IgD-negative memory B cell (primary cell): ENCODE measurements at regions not wholly inside any gene's neighbourhood (a gene's known extent, or its start where the extent isn't known, plus 50 kb on each side); places are given as distances from the start of the nearest gene placed in this dataset.
"Not testable (repeated sequence)": the region's sequence is repeated elsewhere in the genome, so short reads cannot be mapped to it uniquely, and the experiment has no call there.

ENCODE experiments used
- H3K27ac Mint-ChIP-seq, 3 donors: one replicate each; pipeline ENCODE4 v1.8.0; 2020 to 2022; ENCODE audit warnings: mild to moderate bottlenecking in 3 of 3, mixed read lengths in 3 of 3, moderate library complexity in 1 of 3
- H3K27me3 Mint-ChIP-seq: one replicate; pipeline ENCODE4 v1.8.0; 2021; ENCODE audit warnings: mixed read lengths
- H3K36me3 Mint-ChIP-seq: one replicate; pipeline ENCODE4 v1.8.0; 2020; ENCODE audit warnings: mild to moderate bottlenecking, mixed read lengths
- H3K4me1 Mint-ChIP-seq, 3 donors: one replicate each; pipeline ENCODE4 v1.8.0; 2020 to 2022; ENCODE audit warnings: mixed read lengths in 3 of 3, mild to moderate bottlenecking in 1 of 3
- H3K4me3 Mint-ChIP-seq, 4 donors: one replicate each; pipeline ENCODE4 v1.8.0; 2020 to 2022; ENCODE audit warnings: mild to moderate bottlenecking in 4 of 4, mixed read lengths in 4 of 4, moderate library complexity in 3 of 4
- H3K9me3 Mint-ChIP-seq, 3 donors: one replicate each; pipeline ENCODE4 v1.8.0; 2020 to 2021; ENCODE audit warnings: mixed read lengths in 3 of 3, mild to moderate bottlenecking in 1 of 3

GRCh38 chr1:29686012-29686930 is 449.9 kb downstream of the PTPRU start:
- H3K27ac Mint-ChIP-seq, result no peak overlapping the region
- peaks cover 17% of the 10 kb centered on the region for H3K27me3 Mint-ChIP-seq

GRCh38 chr1:29685387-29685786 is 449.1 kb downstream of the PTPRU start:
- peaks cover 17% of the 10 kb centered on the region for H3K27me3 Mint-ChIP-seq
- peak overlapping the region in 1 of 4 donors; percentile 76 for H3K4me3 Mint-ChIP-seq
- H3K4me1 Mint-ChIP-seq, result peaks cover 0 to 2% (median 1%) of the 10 kb centered on the region in 3 donors

More at GRCh38 chr1:29686012-29686930, 449.9 kb downstream of the PTPRU start:
- Mint-ChIP-seq H3K36me3 (peaks cover 1% of the 10 kb centered on the region), H3K4me3 (no peak overlapping the region), H3K4me1 (peaks cover 0 to 3% (median 2%) of the 10 kb centered on the region in 3 donors), H3K9me3 (no peaks in the 10 kb centered on the region)

DNA sequence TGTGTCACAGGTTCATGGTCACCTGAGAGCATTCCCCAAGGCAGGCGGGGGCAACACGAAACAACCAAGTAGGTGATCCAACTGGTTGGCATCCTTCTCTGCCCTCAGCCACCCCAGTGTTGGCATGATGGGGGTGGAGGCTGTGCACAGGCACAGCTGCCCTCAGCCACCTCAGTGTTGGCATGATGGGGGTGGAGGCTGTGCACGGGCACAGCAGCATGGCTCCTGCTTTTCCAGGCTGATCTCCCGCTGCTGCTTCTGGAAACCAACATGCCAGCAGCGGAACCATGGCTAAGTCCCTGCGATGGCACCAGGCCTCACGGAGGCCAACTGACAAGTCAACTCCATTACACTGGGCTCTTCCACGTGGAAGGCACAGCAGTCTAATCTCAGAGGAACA is 447.8 kb downstream of the PTPRU start:
- Mint-ChIP-seq H3K9me3 (no peaks in the 10 kb centered on the region), H3K4me1 (peaks cover 0 to 2% (median 1%) of the 10 kb centered on the region in 3 donors), H3K4me3 (no peak overlapping the region), H3K36me3 (no peaks in the 10 kb centered on the region), H3K27ac (no peak overlapping the region), H3K27me3 (peaks cover 15% of the 10 kb centered on the region)

More at GRCh38 chr1:29685387-29685786, 449.1 kb downstream of the PTPRU start:
- Mint-ChIP-seq H3K27ac (no peak overlapping the region), H3K9me3 (no peaks in the 10 kb centered on the region), H3K36me3 (no peaks in the 10 kb centered on the region)

DNA sequence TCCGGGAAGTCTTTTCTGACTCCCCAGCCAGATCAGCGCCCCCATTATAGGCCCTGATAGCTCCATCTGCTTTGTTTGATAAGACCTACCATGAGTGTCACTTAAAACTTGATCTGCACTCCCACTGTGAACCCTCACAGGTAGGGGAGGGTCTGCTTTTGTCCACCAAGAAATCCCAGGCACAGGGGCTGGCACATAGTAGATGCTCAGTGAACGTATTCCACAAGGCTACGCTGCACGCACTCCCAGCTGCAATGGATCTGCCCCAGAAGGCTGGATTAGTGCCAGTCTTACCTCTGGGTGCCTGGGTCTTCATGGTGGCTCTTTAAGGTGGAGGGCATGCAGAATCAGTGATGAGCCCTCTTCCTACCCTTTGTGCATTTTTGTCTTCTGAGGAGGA is 447.1 kb downstream of the PTPRU start:
- no peak overlapping the region for H3K4me3 Mint-ChIP-seq
- H3K27ac Mint-ChIP-seq, result no peak overlapping the region
- H3K4me1 Mint-ChIP-seq, result peaks cover 0 to 2% (median 1%) of the 10 kb centered on the region in 3 donors
- H3K36me3 Mint-ChIP-seq, result no peaks in the 10 kb centered on the region
- H3K27me3 Mint-ChIP-seq, result peaks cover 15% of the 10 kb centered on the region
- H3K9me3 Mint-ChIP-seq, result no peaks in the 10 kb centered on the region

DNA sequence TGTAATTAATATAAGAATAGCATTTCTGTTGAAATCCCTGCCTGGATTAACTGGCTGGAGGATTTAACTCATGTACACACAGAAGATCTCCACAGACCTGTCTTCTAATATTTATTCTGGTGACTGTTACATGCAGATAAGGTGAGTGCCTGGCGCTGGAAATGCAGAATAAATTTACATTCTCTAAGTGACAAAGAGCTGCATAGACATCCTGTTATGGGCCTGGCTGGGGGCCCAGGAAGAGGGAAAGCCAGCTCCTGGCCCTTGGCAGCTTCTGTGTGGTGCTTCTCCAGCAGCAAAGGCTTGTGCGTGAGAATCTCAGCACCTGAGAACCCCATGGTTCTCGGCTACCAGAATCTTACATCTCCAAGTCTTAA is 446.6 kb downstream of the PTPRU start:
- H3K4me1 Mint-ChIP-seq, result peaks cover 0 to 1% (median 0%) of the 10 kb centered on the region in 3 donors
- H3K27ac Mint-ChIP-seq, result no peak overlapping the region
- H3K36me3 Mint-ChIP-seq, result no peaks in the 10 kb centered on the region
- no peak overlapping the region for H3K4me3 Mint-ChIP-seq
- peaks cover 9% of the 10 kb centered on the region for H3K27me3 Mint-ChIP-seq
- no peaks in the 10 kb centered on the region for H3K9me3 Mint-ChIP-seq

GRCh38 chr1:29682171-29682918 is 446.0 kb downstream of the PTPRU start:
- Mint-ChIP-seq H3K36me3 (no peaks in the 10 kb centered on the region), H3K27ac (no peak overlapping the region), H3K4me3 (no peak overlapping the region), H3K9me3 (no peaks in the 10 kb centered on the region), H3K27me3 (peaks cover 7% of the 10 kb centered on the region), H3K4me1 (peaks cover 0 to 1% (median 0%) of the 10 kb centered on the region in 3 donors)

- not testable (repeated sequence) for H3K27me3 Mint-ChIP-seq, H3K36me3 Mint-ChIP-seq, H3K4me1 Mint-ChIP-seq, H3K9me3 Mint-ChIP-seq, H3K4me3 Mint-ChIP-seq
- peak overlapping the region in 1 of 3 donors; percentile 77 for H3K27ac Mint-ChIP-seq
Measured at GRCh38 chr1:29681416-29681815, 445.1 kb downstream of the PTPRU start.

GRCh38 chr1:29679828-29680558 is 443.7 kb downstream of the PTPRU start:
- H3K36me3 Mint-ChIP-seq, result no peaks in the 10 kb centered on the region
- no peaks in the 10 kb centered on the region for H3K27me3 Mint-ChIP-seq
- no peak overlapping the region for H3K4me3 Mint-ChIP-seq
- no peak overlapping the region for H3K27ac Mint-ChIP-seq
- peaks cover 0 to 1% (median 0%) of the 10 kb centered on the region in 3 donors for H3K4me1 Mint-ChIP-seq
- H3K9me3 Mint-ChIP-seq, result no peaks in the 10 kb centered on the region

DNA sequence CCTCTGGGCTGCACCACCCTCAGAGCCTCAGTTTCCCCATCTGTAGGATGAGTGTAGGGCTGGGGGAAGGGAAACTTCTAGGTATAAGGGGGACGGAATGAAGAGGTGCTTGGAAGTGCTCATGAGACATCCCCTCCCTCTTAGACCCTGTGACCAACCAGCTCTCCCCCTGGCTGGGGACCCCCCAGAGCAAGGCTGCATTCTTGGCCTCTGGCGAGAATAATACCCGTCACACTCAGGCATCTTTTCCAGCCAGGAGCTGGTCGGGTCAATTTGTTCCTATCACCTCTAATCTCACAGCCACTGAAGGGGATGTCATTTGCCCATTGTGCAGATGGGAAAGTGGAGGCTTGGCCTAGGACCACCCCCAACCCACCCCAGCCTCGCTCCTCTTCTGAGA is 443.0 kb downstream of the PTPRU start:
- H3K4me1 Mint-ChIP-seq, result peaks cover 0 to 1% (median 0%) of the 10 kb centered on the region in 3 donors
- H3K36me3 Mint-ChIP-seq, result no peaks in the 10 kb centered on the region
- no peak overlapping the region for H3K4me3 Mint-ChIP-seq
- no peak overlapping the region for H3K27ac Mint-ChIP-seq
- H3K9me3 Mint-ChIP-seq, result no peaks in the 10 kb centered on the region
- H3K27me3 Mint-ChIP-seq, result no peaks in the 10 kb centered on the region

GRCh38 chr1:29677028-29678024 is 441.0 kb downstream of the PTPRU start:
- Mint-ChIP-seq H3K27ac (no peak overlapping the region), H3K4me3 (no peak overlapping the region), H3K27me3 (no peaks in the 10 kb centered on the region), H3K36me3 (no peaks in the 10 kb centered on the region), H3K9me3 (no peaks in the 10 kb centered on the region), H3K4me1 (peaks cover 0 to 1% (median 0%) of the 10 kb centered on the region in 3 donors)

DNA sequence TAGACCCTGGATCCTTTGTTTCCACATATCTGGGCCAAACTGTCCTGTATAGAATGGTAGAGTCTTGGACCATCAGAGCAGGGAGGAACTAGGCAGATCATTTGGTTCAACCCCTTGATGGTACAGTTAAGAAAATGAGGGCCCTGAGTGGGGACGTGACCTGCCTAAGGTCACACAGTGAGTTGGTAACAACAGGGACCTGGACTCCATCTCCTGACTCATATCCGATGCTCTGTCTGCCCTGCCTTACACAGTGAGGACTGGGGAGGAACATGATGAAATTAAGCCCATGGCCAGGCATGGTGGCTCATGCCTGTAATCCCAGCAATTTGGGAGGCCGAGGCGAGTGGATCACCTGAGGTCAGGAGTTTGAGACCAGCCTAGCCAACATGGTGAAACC is 440.2 kb downstream of the PTPRU start:
- H3K9me3 Mint-ChIP-seq, result no peaks in the 10 kb centered on the region
- no peaks in the 10 kb centered on the region for H3K27me3 Mint-ChIP-seq
- peaks cover 0 to 1% (median 0%) of the 10 kb centered on the region in 3 donors for H3K4me1 Mint-ChIP-seq
- no peak overlapping the region for H3K27ac Mint-ChIP-seq
- no peaks in the 10 kb centered on the region for H3K36me3 Mint-ChIP-seq
- no peak overlapping the region for H3K4me3 Mint-ChIP-seq

DNA sequence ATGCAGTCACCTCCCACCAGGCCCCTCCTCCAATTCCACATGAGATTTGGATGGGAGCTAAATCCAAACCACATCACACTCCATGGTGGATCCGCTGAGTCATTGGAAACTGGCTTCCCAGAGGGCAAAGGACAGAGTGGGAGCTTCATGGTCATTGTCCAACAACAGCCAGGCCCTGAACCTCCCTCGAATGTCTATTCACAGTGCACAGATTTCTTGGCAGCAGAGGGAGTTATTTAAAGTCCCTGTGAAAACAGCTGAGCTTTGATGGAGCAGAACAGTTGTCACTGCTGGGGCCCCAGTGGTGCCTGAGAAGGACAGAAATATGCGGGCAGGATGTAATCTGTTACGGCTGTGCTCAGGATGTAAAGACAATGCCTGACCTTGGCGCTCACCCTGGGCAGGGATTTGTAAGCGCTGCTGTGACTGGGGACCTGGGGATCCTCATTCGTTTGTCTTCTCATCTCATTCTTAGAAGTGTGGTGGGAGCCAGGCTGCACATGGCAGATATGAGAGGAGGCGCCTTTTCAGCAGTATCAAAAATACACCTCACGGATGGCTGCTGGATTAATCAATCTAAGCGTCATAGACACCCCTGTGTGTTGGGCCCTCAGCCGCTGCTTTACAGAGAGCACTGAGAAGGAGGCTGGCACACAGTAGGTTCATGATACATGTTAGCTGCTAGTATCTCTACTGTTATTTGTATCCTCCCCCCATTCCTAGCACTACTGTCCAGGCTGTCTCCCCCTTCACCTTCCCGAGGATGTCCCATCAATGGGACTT is 439.4 kb downstream of the PTPRU start:
- Mint-ChIP-seq H3K27me3 (no peaks in the 10 kb centered on the region), H3K4me3 (no peak overlapping the region), H3K9me3 (no peaks in the 10 kb centered on the region), H3K4me1 (no peaks in the 10 kb centered on the region), H3K36me3 (no peaks in the 10 kb centered on the region), H3K27ac (no peak overlapping the region)

- Mint-ChIP-seq H3K4me1 (no peaks in the 10 kb centered on the region), H3K4me3 (no peak overlapping the region), H3K9me3 (peaks cover 0 to 2% (median 0%) of the 10 kb centered on the region in 3 donors), H3K27ac (no peak overlapping the region), H3K27me3 (no peaks in the 10 kb centered on the region), H3K36me3 (no peaks in the 10 kb centered on the region)
Measured at GRCh38 chr1:29674627-29675326, 438.5 kb downstream of the PTPRU start.
